Fibroblast of skin of right biceps (primary cell): ENCODE measurements at regions not wholly inside any gene's neighbourhood (a gene's known extent, or its start where the extent isn't known, plus 50 kb on each side); places are given as distances from the start of the nearest gene placed in this dataset.

Source experiments
- DNase-seq: peaks from one replicate; pipeline ENCODE4 v3.0.0-alpha.2; 2013

- DNase-seq, result no peak
Measured at GRCh38 chr6:50236164-50236563, 186.4 kb upstream of the DEFB112 start.

DNA sequence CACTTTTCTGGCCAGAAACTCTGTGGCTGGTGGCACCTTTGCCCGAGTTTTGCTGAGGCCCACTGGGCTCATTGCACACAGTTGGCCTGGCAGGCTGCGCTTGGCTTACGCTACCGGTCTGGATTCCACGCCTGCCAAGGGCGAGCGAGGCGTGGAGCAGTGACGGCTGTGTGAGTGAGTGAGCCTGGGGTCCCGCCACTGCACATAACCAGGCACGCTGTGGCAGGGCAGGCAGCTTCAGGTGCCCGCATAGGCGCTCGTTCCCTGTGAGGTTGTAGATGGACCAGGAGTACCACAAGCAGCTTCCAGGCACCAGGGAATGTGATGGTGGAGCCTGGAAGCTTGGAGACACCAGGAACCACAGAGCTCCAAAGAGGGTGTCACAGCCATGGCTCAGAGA lies 190.1 kb upstream of the DEFB112 start:
- no peak for DNase-seq

DNA sequence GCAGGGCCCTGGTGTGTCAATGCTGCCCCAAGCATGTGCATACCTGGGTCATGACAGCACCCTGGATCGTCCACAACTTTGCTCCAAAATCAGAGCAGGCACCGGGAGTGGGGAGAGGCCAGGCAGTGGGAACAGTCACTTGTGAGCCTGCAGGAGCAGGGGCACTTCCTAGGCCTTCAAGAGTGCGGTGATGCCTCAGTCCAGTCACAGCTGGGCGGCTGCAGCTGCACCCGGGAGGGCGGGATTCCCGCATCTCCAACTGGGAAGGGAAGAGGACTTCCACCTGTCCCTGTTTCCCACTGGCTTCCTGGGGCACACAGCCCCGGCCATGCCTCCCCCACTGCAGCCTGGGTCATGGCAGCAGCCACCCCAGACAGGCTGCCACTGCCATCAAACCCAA lies 191.3 kb upstream of the DEFB112 start:
- no peak for DNase-seq

DNA sequence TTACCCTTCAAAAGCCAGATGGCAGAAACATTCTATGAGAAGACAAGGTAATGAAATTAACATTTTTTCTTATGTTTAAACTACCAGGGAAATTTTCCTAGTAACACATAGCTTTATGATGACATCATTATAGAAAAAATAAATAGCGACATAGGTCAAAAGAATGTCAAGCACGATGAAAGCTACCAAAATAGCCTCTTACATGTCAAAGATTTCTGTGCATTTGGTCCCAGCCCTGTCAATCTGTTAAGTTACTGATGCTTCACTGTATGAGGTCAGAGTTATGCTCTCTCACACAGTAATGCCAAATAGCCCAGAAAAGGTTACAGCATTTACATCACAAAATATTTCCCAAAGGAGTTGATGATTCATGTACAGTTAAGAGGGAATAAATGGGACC lies 199.8 kb upstream of the DEFB112 start:
- peak; percentile 4 for DNase-seq

- DNase-seq, result no peak
Measured at GRCh38 chr6:50257322-50257721, 207.6 kb upstream of the DEFB112 start.

DNA sequence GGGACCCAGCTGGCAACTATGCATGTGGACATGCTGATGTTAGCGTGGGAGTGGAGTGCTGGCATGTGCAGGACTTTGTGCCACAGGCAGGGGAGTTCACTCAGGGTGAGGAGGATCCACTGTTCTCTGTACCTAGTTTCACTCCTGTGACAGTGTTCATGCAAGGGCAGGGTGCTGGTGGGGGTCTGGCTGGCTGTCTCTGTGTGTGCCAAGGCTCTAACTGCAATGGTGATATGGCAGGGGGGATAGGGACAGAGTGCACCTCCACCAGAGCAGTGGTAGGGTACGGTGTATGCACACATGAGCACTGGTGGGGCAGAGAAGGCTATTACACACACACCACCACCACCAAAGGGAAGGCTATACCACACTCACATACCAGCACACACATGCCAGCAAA lies 210.2 kb upstream of the DEFB112 start:
- DNase-seq, result no peak

GRCh38 chr6:50264995-50265571 lies 215.4 kb upstream of the DEFB112 start:
- DNase-seq, result no peak

GRCh38 chr6:50270415-50270814 lies 220.7 kb upstream of the DEFB112 start:
- no peak for DNase-seq

DNA sequence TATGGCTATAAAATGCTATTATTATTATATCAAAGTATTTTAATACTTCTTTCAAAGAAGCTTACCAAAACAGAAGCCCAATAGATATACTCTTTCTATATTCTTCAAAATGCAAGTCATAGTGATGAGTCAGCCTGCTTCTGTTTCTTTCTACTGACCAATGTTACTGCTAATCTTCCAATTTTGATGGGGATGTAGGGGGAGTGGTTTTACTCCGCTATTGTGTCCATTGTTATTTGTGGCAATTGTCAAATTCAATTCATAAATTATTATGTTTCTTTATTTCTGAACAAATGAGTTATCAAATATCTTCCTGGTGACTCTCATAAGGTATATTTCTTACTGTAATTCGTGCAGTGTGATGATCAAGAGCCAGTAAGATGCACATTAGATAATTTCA lies 221.5 kb upstream of the DEFB112 start:
- no peak for DNase-seq

DNA sequence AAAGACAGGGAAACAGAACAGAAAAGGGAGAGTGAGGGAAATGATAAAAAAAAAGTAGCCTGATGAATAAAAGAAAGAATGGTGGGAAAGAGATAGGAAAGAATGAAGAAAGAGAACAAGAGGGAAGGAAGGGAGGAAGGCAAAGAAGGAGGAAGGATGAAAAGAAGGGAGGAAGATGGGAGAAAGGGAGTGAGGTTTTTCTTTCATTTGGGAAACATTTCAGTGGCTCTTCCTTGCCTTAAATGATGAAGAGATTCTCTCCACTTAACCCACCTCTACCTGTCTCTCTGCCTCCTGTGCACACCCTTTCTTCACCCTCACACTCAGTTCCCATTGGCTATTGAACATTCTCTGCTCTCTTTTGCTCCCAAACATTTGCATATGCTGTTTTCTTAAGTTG lies 222.1 kb upstream of the DEFB112 start:
- no peak for DNase-seq

GRCh38 chr6:50272611-50273010 lies 222.9 kb upstream of the DEFB112 start:
- DNase-seq, result no peak

DNA sequence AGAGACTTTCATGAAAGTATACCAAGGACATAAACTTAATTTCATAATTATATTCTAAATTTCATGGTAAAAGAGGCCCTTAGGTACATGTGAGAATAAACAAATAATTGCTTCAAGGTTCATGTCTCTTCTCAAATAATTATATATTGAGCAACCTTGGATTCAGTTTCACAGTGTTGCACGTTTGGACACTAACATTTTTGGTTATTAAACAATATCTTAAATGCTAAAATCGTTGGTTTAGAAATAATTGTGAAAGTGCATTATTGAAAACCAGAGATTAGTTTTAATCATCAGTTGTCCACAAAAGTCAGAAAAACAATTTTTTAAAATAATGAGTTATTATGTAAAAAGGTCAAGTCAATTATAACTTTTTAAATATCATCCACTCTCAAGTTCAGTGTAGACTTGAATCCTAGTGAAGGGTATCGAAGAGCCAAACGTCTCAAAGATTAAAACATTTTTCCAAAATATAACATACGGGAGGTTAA lies 227.1 kb upstream of the DEFB112 start:
- DNase-seq, result no peak

GRCh38 chr6:50277774-50278173 lies 228.0 kb upstream of the DEFB112 start:
- DNase-seq, result no peak

GRCh38 chr6:50278663-50279062 lies 228.9 kb upstream of the DEFB112 start:
- no peak for DNase-seq

GRCh38 chr6:50285735-50286134 lies 236.0 kb upstream of the DEFB112 start:
- DNase-seq, result no peak

DNA sequence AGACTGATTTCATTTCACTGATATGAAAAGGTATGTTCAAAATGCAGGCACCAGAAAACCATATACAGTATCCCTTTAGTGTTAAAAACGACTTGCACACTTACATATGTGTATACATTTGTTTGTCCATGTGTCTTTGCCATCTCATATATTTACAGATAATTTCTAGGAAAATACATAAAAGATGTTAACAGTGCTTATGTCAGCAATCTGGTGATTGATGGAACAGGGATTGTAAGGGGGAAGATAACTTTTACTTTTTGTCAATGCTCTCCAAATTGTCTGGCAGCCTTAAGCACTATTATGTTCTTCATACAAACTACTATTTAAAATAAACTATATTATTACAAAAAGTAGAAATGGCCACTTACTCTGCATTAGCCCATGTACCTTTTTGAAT lies 238.5 kb upstream of the DEFB112 start:
- no peak for DNase-seq

GRCh38 chr6:50288881-50289280 lies 239.2 kb upstream of the DEFB112 start:
- DNase-seq, result peak; percentile 34

GRCh38 chr6:50289366-50289765 lies 239.6 kb upstream of the DEFB112 start:
- DNase-seq, result peak; percentile 37

DNA sequence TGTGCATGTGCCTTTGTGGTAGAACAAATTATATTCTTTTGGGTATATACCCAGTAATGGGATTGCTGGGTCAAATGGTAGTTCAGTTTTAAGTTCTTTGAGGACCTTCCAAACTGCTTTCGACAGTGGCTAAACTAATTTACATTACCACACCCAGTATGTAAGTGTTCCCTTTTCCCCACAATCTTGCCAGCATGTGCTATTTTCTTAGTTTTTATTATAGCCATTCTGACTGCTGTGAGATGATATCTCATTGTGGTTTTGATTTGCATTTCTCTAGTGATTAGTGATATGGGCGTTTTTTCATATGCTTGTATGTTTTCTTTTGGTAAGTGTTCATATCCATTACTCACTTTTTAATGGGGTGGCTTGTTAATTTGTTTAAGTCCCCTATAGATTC lies 251.6 kb upstream of the DEFB112 start:
- DNase-seq, result no peak

- peak; percentile 32 for DNase-seq
Measured at GRCh38 chr6:50305660-50306059, 255.9 kb upstream of the DEFB112 start.

GRCh38 chr6:50318536-50318935 lies 268.8 kb upstream of the DEFB112 start:
- no peak for DNase-seq

GRCh38 chr6:50330347-50330746 lies 280.6 kb upstream of the DEFB112 start:
- DNase-seq, result no peak

DNA sequence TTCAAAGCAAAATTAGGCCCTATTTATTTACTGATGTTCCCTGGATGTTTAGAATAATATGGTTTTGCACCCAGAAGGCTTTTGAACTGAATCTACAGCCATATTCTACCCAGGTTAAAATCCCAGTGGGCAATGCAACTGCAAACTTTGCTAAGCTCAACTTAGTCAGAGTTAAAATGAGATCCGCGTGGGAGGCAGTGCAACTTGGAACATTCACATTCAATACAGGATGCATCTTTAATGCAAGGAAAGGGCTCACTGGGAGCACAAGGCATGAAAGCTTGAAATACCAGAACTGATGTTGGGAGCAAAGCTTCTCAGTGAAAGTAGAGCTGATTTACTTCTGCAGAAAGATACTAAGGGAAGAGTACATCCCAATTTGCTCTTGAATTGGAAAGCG lies 281.2 kb upstream of the DEFB112 start:
- DNase-seq, result no peak

DNA sequence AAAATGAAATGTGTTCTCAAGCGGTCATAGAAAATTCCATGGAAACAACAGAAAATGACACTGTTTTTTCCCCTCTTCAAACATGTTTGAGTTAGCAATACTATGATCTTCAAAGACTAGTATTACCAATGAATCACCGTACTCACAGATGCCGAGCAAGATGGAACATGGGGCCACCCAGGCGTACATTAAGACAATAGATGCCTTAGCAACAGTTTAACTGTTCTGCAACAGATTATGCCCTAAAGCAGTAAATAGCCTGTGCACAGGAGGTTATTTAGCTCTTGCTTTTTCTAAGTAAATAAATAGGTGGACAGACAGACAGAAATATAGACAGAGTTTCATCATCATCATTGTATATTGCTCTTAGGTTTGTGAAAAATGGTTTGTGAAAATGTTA lies 284.0 kb upstream of the DEFB112 start:
- DNase-seq, result no peak

DNA sequence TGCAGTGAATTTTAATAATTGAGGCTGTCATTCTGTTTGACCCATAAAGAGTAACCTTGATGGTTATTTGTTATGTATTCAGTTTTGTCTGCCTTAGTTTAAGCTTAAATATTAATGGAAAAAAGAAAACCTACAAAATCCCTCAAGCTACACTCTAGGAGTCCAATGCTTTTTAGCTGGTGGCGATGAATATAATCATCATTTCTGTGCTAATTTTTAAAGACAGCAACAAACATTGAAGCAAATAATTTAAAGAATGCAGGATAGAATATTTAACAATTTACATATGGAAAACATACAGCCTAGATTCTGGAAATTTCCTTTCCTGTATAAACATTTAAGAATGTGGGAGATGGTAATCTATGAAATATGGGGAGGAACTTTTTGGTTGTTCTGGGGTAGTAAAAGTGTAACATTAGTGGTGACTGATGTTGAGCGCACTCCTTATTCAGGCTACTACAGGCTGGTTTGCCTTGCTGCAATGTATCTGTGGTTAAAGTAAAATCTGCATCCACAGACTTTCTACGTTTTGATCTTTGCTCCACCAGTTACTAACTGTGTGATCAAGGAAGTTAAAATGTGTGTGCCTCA lies 287.9 kb upstream of the DEFB112 start:
- DNase-seq, result no peak
